Peyer's patch (tissue), 4 donors: ENCODE measurements at regions not wholly inside any gene's neighbourhood (a gene's known extent, or its start where the extent isn't known, plus 50 kb on each side); places are given as distances from the start of the nearest gene placed in this dataset.

Source experiments
- DNase-seq, 3 donors: peaks; one replicate each; pipeline ENCODE4 v3.0.0-alpha.2; 2017 to 2019
- H3K27ac ChIP-seq, 4 donors: fragments of 200-600 bp; sonication (generic); one replicate each; pipeline ENCODE4 v1.5.1; 2016 to 2019
- H3K27me3 ChIP-seq, 2 donors: fragments of 200-600 bp; sonication (generic); one replicate each; pipeline ENCODE4 v1.5.1; 2019
- H3K36me3 ChIP-seq, 3 donors: fragments of 200-600 bp; sonication (generic); one replicate each; pipeline ENCODE4 v1.5.1; 2016 to 2019
- H3K4me1 ChIP-seq, 4 donors: fragments of 200-600 bp; sonication (generic); one replicate each; pipeline ENCODE4 v1.5.1; 2016 to 2019
- H3K4me3 ChIP-seq, 4 donors: fragments of 200-600 bp; sonication (generic); 1 replicate in 3 of 4; 2 replicates in 1 of 4; pipeline ENCODE4 v1.5.1; 2016 to 2019; ENCODE audit warnings: mild to moderate bottlenecking in 1 of 4
- H3K9me3 ChIP-seq, 4 donors: fragments of 200-600 bp; sonication (generic); one replicate each; pipeline ENCODE4 v1.5.1; 2016 to 2019; ENCODE audit warnings: mild to moderate bottlenecking in 1 of 4
- CTCF ChIP-seq, 6 experiments: fragments of 450-650 bp in 4 of 6; fragments of 200-600 bp in 2 of 6; sonication (generic) in 1 of 6; IDR thresholded peaks; one replicate each; pipeline ENCODE4 v1.5.1; 2017 to 2019; ENCODE audit warnings: antibody characterized with exemption in 6 of 6, mild to moderate bottlenecking in 3 of 6, moderate library complexity in 1 of 6
- POLR2A ChIP-seq, 2 donors: fragments of 450-650 bp; IDR thresholded peaks; one replicate each; pipeline ENCODE4 v1.5.1; 2017; ENCODE audit warnings: antibody characterized with exemption in 2 of 2, mild to moderate bottlenecking in 2 of 2, moderate library complexity in 2 of 2

- H3K36me3 ChIP-seq: no peaks in the 10 kb centered on the region
- no peak overlapping the region for H3K27ac ChIP-seq
- no peaks in the 10 kb centered on the region for H3K9me3 ChIP-seq
- no peak for DNase-seq
- no peak overlapping the region for H3K4me3 ChIP-seq
- no peaks in the 10 kb centered on the region for H3K27me3 ChIP-seq
- no peaks in the 10 kb centered on the region for H3K4me1 ChIP-seq
- TF ChIP-seq CTCF (IDR thresholded peaks at IDR 0.05): no peak
These were observed 1260.3 kb upstream of the SLC10A2 start for GRCh38 chr13:104326523-104326922.

- Histone ChIP-seq H3K4me3 (no peak overlapping the region), H3K27ac (no peak overlapping the region), H3K9me3 (no peaks in the 10 kb centered on the region), H3K4me1 (no peaks in the 10 kb centered on the region), H3K36me3 (no peaks in the 10 kb centered on the region), H3K27me3 (no peaks in the 10 kb centered on the region)
- no peak for TF ChIP-seq CTCF (IDR thresholded peaks at IDR 0.05)
- DNase-seq: no peak
These were observed 1255.5 kb upstream of the SLC10A2 start for GRCh38 chr13:104321756-104322155.

GRCh38 chr13:104320446-104320845 is 1254.2 kb upstream of the SLC10A2 start:
- Histone ChIP-seq H3K9me3 (no peaks in the 10 kb centered on the region), H3K36me3 (no peaks in the 10 kb centered on the region), H3K4me3 (no peak overlapping the region), H3K4me1 (no peaks in the 10 kb centered on the region), H3K27ac (no peak overlapping the region), H3K27me3 (no peaks in the 10 kb centered on the region)
- TF ChIP-seq POLR2A (IDR thresholded peaks at IDR 0.05) (no peak), CTCF (IDR thresholded peaks at IDR 0.05) (no peak)
- DNase-seq: no peak

GRCh38 chr13:104318121-104318520 is 1251.9 kb upstream of the SLC10A2 start:
- DNase-seq: no peak
- H3K27ac ChIP-seq: no peak overlapping the region
- no peak overlapping the region for H3K4me3 ChIP-seq
- no peaks in the 10 kb centered on the region for H3K36me3 ChIP-seq
- H3K27me3 ChIP-seq: no peaks in the 10 kb centered on the region
- TF ChIP-seq POLR2A (IDR thresholded peaks at IDR 0.05) (no peak), CTCF (IDR thresholded peaks at IDR 0.05) (no peak)
- no peaks in the 10 kb centered on the region for H3K4me1 ChIP-seq
- no peaks in the 10 kb centered on the region for H3K9me3 ChIP-seq

- H3K36me3 ChIP-seq: no peaks in the 10 kb centered on the region
- TF ChIP-seq POLR2A (IDR thresholded peaks at IDR 0.05): no peak
- TF ChIP-seq CTCF (IDR thresholded peaks at IDR 0.05): no peak
- no peak overlapping the region for H3K27ac ChIP-seq
- H3K4me3 ChIP-seq: no peak overlapping the region
- DNase-seq: no peak
- H3K27me3 ChIP-seq: no peaks in the 10 kb centered on the region
- no peaks in the 10 kb centered on the region for H3K9me3 ChIP-seq
- no peaks in the 10 kb centered on the region for H3K4me1 ChIP-seq
These were observed 1249.4 kb upstream of the SLC10A2 start for GRCh38 chr13:104315606-104316005.

GRCh38 chr13:104314926-104315535 is 1248.8 kb upstream of the SLC10A2 start:
- Histone ChIP-seq H3K9me3 (no peaks in the 10 kb centered on the region), H3K27ac (no peak overlapping the region), H3K27me3 (no peaks in the 10 kb centered on the region), H3K4me3 (no peak overlapping the region), H3K4me1 (no peaks in the 10 kb centered on the region), H3K36me3 (no peaks in the 10 kb centered on the region)
- DNase-seq: no peak
- no peak for TF ChIP-seq POLR2A (IDR thresholded peaks at IDR 0.05)
- no peak for TF ChIP-seq CTCF (IDR thresholded peaks at IDR 0.05)
